ENCODE measurements at regions not wholly inside any gene's neighbourhood (a gene's known extent, or its start where the extent isn't known, plus 50 kb on each side); places are given as distances from the start of the nearest gene placed in this dataset.

DNA sequence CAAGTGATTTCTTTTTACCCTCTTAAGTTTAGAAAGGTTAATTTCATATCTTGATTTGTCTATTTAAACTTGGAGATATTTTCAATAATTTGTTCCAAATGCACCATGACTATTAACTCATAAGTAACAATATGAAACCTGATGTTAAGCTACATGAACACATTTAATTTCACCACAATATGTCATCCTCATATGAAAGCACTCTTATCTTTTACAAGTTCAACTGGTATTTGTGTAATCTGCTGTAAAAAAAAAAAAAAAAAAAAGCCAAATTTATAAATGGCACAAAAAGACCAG lies 110.4 kb downstream of the HFE start:
- H3K9me3 ChIP-seq (ENCODE audit: severe bottlenecking), result peaks cover 9% of the 10 kb centered on the region
- H3K36me3 ChIP-seq, result no peaks in the 10 kb centered on the region
- TF ChIP-seq, protein P1, sequence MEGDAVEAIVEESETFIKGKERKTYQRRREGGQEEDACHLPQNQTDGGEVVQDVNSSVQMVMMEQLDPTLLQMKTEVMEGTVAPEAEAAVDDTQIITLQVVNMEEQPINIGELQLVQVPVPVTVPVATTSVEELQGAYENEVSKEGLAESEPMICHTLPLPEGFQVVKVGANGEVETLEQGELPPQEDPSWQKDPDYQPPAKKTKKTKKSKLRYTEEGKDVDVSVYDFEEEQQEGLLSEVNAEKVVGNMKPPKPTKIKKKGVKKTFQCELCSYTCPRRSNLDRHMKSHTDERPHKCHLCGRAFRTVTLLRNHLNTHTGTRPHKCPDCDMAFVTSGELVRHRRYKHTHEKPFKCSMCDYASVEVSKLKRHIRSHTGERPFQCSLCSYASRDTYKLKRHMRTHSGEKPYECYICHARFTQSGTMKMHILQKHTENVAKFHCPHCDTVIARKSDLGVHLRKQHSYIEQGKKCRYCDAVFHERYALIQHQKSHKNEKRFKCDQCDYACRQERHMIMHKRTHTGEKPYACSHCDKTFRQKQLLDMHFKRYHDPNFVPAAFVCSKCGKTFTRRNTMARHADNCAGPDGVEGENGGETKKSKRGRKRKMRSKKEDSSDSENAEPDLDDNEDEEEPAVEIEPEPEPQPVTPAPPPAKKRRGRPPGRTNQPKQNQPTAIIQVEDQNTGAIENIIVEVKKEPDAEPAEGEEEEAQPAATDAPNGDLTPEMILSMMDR (IDR thresholded peaks at IDR 0.05; ENCODE audit: low read depth, low read length), result no peak
- no peak overlapping the region for H3K4me3 ChIP-seq (ENCODE audit: low read depth, low read length)
- H3K27me3 ChIP-seq (ENCODE audit: insufficient read depth, low read depth, severe bottlenecking), result no peaks in the 10 kb centered on the region
- no peak overlapping the region for H3K27ac ChIP-seq
- DNase-seq, result no peak

DNA sequence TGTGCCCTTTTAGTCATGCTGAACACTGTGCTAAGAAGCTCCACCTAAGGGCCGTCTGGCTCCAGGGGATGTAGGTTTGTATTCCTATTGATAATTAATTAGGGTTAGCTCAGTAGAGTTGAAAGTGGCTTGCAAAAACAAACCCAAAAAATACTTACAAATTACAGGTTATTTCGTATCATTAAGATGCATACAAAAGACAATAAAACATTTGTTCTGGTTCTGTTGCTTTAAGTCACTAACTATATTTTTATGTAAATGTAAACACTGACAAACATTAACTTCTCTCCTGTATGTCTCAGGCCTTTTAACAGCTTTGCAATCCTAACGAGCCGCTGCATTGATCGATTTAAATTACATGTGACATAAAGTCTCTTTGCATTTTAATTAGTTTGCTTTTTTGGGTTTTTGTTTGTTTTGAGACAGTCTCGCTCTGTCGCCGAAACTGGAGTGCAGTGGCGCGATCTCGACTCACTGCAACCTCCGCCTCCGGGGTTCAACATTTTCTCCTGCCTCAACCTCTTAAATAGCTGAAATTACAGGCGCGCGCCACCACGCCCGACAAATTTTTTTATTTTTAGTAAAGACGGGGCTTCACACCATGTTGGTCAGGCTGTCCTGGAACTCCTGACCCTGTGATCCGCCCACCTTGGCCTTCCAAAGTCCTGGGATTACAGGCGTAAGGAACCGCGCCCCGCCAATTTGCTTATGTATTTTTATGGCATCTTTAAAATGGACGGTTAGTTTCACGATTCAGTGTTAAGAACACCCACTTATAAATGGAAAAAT lies 110.9 kb downstream of the HFE start:
- Histone ChIP-seq H3K4me3 (ENCODE audit: low read depth, low read length) (no peak overlapping the region), H3K27me3 (ENCODE audit: insufficient read depth, low read depth, severe bottlenecking) (no peaks in the 10 kb centered on the region), H3K27ac (no peak overlapping the region), H3K36me3 (no peaks in the 10 kb centered on the region), H3K9me3 (ENCODE audit: severe bottlenecking) (peaks cover 9% of the 10 kb centered on the region)
- TF ChIP-seq, protein P1 (IDR thresholded peaks at IDR 0.05; ENCODE audit: low read depth, low read length), result no peak
- DNase-seq, result no peak

GRCh38 chr6:26198722-26199056 lies 111.5 kb downstream of the HFE start:
- Histone ChIP-seq H3K4me3 (ENCODE audit: low read depth, low read length) (no peak overlapping the region), H3K27me3 (ENCODE audit: insufficient read depth, low read depth, severe bottlenecking) (no peaks in the 10 kb centered on the region), H3K36me3 (no peaks in the 10 kb centered on the region), H3K9me3 (ENCODE audit: severe bottlenecking) (peaks cover 9% of the 10 kb centered on the region), H3K27ac (no peak overlapping the region)
- no peak for DNase-seq
- TF ChIP-seq, protein P1 (IDR thresholded peaks at IDR 0.05; ENCODE audit: low read depth, low read length), result no peak

DNA sequence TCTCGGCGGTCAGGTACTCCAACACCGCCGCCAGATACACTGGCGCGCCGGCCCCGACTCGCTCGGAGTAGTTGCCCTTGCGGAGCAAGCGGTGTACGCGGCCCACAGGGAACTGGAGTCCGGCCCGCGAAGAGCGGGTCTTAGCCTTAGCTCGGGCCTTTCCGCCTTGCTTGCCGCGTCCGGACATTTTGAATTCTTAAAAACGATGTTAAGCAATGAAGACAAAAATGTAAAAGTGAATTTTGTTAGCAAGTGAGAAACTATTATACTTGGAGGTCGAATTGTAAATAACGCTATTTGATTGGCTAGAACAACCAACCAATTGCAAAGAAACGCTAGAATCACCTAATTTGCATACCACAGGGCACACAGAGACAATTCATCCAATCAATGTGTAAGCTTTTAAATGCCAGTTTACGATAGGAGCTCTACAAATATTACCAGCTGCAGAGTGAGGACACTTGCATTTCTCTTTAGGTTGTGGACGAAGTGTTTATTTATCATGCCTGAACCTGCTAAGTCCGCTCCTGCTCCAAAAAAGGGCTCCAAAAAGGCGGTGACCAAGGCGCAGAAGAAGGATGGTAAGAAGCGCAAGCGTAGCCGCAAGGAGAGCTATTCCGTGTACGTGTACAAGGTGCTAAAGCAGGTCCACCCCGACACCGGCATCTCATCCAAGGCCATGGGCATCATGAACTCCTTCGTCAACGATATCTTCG lies 112.0 kb downstream of the HFE start:
- Histone ChIP-seq H3K4me3 (ENCODE audit: low read depth, low read length) (no peak overlapping the region), H3K27me3 (ENCODE audit: insufficient read depth, low read depth, severe bottlenecking) (no peaks in the 10 kb centered on the region), H3K36me3 (no peaks in the 10 kb centered on the region), H3K27ac (no peak overlapping the region), H3K9me3 (ENCODE audit: severe bottlenecking) (peaks cover 9% of the 10 kb centered on the region)
- TF ChIP-seq, protein P1 (IDR thresholded peaks at IDR 0.05; ENCODE audit: low read depth, low read length), result no peak
- DNase-seq, result no peak

DNA sequence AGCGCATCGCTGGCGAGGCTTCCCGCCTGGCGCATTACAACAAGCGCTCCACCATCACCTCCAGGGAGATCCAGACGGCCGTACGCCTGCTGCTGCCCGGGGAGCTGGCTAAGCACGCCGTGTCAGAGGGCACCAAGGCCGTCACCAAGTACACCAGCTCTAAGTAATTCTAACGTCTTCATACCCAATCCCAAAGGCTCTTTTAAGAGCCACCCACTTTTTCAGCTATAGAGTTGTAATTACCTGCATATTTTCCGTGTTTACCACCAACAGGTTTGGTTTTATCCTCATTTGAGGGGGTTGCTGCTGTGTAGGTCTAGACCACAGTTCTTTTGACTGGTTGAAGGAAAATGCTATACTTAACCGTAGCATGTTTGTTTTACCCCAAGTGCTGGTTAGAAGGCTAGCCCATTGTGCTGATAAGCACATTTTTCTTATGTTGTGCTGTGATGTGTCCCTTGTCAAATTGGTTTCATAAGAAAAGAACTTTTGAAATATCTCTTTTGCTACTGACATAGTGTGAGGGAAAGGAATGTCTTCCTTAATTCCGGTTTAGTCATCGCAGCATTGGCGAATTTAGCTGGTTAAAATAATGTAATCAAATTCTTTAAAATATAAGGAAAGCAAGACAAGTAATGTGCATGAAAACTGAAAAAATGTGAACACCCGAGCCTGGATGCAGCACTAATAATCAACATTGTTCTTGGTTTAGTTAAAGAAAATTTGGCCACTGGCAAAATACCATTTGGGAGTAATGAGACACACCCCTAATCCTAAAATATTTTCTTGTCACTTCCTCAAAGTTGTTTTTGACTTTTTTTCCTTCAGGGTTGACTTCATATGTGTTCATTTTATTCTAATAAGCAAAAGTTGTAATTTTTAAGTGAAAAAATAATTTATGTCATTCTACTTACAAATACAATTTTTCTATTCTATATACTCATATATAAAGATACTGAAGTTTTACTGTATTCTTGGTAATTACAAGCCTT lies 112.8 kb downstream of the HFE start:
- Histone ChIP-seq H3K36me3 (peaks cover 3% of the 10 kb centered on the region; the same call in 1 of the 2 replicates), H3K27ac (no peak overlapping the region), H3K9me3 (ENCODE audit: severe bottlenecking) (peaks cover 9% of the 10 kb centered on the region), H3K4me3 (ENCODE audit: low read depth, low read length) (no peak overlapping the region), H3K27me3 (ENCODE audit: insufficient read depth, low read depth, severe bottlenecking) (no peaks in the 10 kb centered on the region)
- no peak for DNase-seq
- TF ChIP-seq, protein P1 (IDR thresholded peaks at IDR 0.05; ENCODE audit: low read depth, low read length), result no peak

Measured in WERI-Rb-1 (cell line).